DMS 273 (cell line): ENCODE measurements at regions not wholly inside any gene's neighbourhood (a gene's known extent, or its start where the extent isn't known, plus 50 kb on each side); places are given as distances from the start of the nearest gene placed in this dataset.
A peak's percentile ranks its signal among the peaks of the same experiment; 100 is the strongest.

Experiments
- DNase-seq: peaks from one replicate; lab custom pipeline; 2025; ENCODE audit not compliant: unreplicated experiment; lab: John Stamatoyannopoulos, UW

DNA sequence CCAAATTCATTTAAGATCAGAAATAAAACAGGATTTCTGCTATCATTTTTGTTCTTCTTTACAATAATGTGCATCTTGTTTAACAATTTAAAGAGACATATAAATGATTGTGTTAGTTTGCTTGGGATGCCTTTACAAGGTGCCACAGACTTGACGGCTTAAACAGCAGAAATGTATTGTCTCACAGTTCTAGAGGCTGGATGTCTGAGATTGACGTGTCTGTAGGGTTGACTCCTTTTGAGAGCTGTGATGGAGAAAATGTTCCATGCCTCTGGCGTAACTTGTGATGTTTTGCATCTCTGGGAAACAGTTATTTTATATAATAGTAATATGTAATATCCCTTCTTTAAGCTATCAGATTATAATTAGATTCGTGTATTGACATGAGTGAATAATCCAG, 1091.6 kb upstream of the PRMT6 start:
- DNase-seq = no peak

DNA sequence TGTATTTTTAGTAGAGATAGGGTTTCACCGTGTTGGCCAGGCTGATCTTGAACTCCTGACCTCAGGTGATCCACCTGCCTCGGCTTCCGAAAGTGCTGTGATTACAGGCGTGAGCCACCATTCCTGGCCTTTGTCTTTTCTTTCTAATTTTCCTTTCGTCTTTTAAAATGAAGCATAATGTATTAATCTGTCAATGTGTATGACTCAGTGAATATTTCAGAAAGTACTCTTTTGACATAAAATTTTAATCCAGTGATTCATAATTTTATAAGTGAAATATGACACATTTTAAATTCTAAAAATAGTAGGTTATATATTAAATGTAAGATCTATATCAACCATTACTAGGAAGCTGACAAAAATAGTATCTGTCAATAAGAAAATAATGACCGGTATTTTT, 1059.0 kb upstream of the PRMT6 start:
- no peak for DNase-seq

DNA sequence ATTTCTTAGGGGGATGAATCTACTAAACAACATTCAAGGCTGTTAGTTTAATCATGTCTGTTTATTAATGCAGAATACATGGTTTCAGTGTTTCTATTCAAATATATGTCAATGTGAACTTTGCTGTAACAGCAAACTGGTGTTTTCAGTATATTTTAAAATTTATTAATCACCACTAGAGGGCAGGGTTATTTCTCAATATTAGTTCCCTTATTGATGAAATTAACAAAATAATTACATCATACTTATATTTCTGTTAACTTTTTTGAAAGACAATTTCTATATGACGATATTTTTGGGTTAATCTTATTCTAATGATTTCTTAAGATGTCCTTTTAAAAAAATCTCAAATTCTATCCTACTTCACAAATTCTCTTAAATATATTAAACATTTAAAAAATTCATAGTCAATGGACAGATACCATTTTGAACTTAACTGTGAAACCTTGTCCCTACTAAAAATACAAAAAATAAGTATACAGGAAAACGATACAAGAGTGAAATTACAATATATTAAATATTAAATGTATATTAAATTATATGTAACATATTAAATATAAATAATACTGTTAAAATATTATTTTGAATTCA, 1034.1 kb upstream of the PRMT6 start:
- DNase-seq = peak; percentile 22

DNA sequence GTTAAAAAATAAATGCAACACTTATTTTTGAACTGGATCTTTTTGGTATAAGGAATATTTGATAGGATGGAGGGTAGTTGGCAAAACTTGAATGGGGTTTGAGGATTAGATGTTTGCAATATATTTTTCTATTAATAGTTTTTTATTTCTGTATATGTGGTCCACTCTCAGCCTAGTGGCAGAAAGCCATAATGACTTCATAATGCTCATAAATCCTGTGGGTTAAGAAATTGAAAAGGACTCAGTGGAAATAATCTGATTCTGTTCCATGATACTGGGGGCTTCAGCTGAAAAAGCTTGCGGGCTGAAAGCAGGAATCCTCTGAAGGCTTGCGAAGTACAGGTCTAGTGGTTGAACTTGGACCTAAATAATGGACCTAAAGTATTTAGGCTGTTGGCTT, 1028.6 kb upstream of the PRMT6 start:
- no peak for DNase-seq

DNA sequence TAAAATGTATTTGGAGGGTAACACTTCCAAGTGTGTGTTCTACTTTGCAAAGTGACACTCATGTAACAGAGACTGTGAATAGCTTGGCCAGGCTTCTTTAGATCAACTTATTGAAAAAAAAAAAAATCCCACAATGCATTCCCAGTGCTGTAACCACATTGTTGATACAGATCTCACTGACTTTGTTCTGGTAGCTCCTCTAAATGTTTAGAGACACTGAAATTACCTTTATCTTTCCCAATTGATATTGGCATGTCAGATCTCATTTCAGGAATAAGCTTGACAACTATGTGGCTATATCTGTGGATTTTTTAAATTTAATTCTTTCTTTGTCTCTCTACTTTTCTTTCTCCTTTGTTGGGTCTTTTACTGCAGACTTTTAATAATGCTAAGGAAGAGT, 1018.9 kb upstream of the PRMT6 start:
- DNase-seq = no peak

DNA sequence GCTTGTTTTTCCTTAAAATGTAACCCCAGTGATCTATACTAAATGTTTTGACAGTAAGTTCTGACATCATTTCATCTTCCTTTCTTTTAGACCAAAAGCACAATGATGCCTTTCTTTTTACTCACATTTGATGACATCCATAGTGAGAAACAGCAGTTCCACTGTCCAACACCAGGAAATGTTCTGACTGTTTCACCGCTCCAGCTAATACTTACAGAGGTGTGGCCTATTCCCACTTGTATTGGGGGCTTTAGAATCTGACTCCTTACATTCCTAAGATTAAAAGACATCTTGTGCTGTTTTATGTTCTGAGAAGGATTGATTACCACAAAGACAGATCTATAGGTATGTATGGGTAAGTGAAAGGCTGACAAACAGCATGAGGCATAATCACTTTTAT, 1018.2 kb upstream of the PRMT6 start:
- no peak for DNase-seq

DNA sequence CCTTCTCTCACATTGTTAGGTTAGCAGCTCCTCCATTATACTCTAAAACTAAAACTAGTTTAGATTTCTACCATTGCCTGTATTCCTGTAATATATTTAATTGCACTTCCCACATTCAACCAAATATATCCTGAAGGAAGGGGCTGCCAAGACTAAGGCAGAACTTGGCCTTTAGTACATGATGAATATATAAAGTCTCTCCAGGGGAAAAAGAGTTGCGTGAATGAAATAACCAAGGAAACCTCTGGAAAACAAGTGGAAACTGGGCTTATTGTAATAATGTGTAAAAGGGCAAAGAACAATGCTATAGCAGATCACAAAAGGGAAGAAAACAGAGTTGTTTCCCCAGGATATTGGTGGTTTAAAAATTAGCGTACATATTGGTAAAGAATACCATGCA, 1012.5 kb upstream of the PRMT6 start:
- DNase-seq = no peak

DNA sequence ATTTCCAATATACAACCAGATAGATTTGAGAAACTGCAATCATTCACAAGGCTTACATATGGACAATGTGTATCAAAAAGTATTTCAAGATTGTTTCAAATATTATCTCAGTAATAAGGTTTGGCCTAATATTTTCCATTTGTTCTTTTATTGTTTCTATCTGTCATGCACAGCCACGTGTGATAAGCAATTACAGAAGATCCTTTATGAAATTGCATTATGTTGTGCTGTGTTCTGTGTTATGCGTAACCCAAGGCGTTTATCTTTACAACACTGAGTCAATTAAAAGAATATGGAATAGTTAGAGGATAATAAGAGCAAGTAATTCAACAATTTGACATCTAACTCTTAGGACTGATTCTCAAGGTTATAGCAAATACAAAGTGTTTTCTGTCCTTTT, 1009.3 kb upstream of the PRMT6 start:
- DNase-seq = no peak

DNA sequence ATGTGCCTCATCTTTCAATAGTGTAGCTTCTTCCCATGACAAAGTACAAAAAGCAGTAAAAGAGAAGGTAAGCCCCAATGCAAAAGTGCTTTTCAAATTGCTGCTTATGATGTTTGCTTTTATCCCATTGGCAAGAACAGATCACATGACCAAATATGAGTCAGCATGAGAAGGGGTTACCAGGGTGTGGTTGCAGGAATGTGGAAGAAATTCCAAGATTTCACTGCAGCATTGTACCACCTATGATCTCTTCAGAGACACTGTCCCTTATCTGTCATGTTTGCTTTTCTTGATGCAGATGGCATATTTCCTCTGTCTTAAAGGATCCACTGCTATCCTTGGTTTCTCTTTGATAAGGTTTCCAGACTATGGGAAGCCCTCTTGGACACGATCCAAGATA, 1006.9 kb upstream of the PRMT6 start:
- no peak for DNase-seq

DNA sequence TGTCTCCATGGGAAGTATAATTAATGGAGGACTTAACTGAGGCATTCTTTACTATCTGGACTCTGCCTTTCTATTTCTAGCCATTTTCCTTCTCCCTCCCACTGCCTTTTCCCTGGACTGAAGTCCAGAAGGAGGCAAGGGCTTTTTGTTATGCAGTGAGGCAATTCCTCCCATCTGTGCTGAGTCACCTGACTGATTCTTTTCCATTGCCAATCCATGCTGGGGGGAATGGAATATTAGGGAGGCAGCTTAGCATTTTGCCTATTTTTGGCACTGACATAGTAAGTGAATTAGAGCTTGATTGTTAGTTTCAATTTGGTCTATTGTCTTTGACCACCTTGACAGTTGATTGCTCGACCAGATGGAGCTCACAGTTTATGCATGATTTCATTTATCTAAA, 1000.6 kb upstream of the PRMT6 start:
- no peak for DNase-seq

DNA sequence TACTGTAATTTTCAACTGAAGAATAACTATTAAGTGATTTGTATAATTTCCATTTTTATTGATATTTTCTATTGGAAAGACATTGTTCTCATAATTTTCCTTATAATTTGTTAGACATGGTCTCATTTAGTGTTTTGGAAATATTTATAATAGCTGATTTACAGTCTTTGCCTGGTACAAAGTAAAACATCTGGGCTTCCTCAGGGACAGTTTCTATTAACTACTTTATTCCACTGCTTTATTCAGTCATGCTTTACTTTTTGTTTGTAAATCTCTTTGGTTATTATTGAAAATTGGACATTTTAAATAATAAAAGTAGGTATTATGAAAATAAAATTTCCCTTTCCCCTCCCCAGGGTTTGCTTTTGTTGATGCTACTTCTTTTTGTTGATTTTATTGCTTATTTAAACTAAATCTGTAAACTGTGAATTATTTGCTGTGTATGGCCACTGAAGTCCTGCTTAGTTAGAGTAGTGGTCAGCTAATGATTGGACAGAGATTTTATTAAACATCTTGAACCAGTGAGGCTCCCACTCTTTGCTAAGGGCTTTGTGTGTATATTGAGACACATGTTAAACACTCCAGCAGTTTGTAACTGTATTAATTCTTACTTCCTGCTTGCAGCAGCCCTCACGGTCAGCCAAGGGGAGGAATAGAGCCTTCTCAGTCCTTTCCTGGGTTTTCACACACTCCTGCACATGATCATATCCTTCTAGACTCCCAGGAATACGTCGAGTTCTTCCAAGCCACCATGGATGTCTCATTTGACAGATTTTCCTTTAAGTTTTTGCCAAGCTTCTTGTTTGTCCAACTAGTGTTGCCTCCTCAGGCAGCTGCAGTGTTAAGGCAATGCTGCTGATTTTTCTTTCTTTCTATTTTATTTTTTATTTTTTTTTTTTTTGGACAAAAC, 994.6 kb upstream of the PRMT6 start:
- no peak for DNase-seq

DNA sequence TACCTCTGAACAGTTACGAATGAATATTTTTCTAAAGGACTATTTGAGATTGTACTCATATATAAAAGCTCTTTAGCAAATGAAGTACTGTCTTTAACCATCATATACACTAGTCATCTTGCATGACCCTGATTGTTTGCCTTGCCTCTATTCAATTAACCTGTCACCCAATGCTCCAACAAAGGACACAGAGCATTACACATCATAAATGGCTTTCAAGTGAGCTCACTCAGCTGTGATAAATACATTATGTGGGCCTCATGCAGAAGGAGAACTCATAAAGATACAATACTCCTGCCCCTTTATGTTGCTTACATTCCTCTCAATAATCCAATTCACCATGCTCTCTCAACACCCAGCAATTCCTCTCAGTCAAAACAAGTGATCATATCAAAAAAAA, 993.0 kb upstream of the PRMT6 start:
- no peak for DNase-seq

DNA sequence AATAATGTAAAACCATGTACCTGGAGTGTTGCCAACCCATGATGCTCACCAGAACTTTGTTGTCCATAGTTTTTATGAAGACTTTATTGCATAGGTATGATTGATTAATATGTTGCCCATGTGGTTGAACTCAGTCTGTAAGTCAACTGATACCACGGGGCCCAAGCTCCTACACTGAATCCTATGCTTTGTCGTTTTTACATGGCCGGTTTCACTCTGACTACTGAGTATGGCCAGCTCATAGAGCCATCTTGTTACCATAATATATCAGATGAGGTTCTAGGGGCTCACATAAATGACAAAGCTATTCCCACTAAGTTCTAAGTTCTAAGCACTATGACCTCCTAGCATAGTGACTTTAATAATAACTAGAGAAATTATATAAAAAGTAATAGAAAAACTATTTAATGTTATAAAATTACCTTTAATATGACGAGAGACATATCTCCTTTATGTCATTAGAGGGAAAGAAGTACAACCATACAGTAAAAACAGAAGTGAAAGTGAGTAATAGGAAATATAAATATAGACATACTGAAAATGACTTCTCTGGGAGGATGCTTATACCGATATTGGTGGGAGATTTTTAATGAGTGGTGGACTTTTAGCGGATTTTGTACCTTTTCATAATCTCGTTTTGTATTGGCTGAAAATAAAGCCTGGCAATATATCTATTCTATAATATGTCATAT, 983.4 kb upstream of the PRMT6 start:
- no peak for DNase-seq

DNA sequence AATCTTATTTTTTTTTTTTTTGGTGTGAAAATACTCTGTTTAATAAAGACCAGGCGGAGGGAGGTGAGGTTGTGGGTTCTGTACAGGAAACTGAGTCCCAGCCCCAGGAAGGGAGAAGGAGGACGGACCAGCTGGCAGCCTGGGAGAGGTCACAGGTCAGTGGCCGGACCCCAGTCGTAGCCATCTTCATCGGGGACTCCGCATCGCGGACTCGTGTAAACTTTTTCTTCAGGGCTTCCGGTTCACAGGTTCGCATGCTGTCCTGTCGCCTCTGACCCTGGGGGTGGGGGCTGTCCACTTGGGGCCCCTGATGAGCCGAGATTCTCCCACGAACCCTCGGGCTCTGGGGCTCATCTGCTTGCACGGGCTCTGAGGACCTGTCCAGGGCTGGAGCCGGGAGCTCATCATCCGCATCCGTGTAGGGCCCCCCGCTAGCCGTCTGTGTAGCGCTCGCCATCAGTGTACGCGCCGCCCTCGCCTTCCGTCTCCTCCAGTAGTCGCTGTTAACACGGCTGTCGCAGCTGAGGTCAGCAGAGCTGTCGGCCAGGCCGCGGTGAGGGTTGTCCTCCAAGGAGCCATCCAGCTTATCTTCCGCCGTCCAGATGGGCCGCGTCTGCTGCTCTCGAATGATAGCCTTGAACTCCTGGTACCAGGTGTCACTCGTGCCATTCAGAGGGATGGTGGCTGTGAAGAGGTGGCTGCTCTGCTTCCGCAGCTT, 975.7 kb upstream of the PRMT6 start:
- no peak for DNase-seq

DNA sequence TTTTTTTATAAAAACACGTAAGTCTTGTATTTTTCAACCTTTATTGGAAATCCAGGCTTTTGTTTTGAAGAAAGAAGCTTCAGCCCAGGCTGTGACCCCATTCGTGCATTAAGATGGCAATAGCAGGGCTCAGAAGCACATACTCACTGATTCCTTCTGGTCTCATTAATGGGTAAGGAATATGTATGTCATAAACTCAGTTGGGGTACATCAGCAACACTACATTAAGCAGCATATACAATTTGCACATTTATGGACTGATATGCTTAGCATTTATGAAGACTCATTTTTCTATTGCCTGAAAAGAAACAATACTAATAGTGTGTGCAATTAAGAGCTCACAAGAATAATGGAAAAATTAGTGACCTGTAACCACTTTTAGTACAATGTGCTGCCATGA, 945.4 kb upstream of the PRMT6 start:
- no peak for DNase-seq

DNA sequence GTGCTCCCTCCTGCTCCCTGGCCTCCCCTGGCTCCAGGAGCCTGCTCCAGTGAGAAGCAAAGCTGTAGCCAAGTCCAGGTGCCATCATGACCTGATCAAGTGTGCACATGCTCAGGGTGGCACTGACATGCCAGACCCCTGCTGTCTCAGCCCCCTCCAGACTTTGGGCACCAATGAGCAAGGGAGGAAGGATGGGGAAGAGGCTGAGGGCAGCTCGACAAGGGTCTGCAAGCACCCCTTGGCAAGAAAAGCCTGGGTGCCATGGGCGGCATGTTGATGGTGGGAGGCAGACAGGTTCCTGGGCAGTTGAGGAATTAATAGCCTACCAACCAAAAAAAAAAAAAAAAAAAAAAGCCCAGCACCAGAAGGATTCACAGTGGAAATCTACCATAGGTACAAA, 942.6 kb upstream of the PRMT6 start:
- no peak for DNase-seq

DNA sequence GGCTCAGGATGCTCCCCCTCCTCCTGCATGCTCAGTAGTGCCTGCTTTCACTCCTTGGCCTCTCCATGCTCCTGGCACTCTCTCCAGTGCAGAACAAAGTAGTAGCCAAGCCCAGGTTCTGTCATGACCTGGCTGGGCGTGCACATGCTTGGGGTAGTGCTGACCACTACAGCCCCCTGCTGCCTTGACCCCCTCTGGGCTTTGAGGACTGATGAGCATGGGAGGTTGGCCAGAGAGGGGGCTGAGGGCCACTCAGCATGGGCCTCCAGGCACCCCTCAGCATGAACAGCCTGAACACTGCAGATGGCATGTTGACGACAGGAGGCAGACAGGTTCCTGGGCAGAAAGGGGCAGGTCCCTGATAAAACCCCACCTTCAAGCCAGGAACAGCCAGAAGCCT, 935.7 kb upstream of the PRMT6 start:
- DNase-seq = no peak

DNA sequence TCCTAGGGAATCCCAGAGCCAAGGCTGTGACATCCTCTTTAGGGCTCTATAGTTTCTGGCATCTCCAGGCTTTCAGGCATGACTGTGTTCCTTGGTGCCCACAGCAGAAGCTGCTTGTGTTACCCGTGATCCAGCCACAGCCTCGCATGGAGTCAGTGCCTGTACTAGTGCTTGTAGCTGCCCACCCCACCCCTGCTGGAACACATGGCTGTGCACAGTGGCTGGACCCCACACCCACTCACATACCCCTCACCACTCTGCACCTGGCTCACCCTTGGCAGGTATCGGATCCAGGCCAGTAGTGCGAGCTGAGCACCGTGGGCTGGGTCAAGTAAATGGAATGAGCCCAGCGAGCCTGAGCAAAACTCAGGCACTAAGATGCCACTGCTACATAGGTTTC, 934.7 kb upstream of the PRMT6 start:
- no peak for DNase-seq

DNA sequence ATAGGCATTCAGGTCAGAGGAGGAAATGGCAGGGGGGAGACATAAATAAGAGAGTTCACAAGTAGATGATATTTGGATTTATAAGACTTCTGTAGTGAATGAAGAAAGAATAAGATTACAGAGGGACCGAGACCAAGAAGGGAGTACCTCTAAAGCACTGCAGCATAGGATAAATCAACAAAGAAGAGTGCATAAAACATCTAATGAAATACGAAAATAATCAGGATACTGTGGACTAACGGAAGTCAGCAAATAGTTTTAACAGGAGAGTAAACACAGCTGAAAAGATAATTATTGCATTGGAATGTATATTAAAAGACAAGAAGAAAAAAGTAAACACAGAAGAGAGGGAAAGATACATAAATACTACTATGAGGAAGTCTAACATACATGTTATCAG, 921.9 kb upstream of the PRMT6 start:
- DNase-seq = no peak

DNA sequence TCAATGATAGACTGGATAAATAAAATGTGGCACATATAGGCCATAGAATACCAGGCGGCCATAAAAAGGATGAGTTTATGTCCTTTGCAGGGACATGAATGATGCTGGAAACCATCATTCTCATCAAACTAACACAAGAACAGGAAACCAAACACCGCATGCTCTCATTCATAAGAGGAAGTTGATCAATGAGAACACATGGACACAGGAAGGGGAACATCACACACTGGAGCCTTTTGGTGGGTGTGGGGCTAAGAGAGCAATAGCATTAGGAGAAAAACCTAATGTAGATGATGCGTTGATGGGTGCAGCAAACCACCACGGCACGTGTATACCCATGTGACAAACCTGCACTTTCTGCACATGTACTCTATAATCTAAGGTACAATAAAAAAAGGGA, 883.4 kb upstream of the PRMT6 start:
- DNase-seq = no peak

DNA sequence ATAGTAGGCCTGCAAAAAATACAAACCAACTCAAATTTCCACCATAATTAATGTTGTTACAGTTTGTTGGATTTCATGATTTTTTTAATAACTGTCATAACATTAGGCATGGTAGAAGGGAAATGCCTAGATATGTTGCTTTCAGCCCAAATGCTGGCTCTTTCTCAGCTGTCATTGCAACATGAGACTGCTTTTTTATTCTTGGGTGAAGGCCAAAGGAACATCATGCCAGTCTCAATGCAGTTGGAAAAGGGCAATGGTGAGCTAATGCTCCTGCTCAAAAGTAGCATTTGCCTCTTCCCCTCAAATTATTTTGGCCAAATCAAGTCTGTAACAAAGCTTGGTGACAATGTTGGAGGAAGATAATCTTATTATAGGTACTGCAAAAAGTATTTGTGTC, 877.7 kb upstream of the PRMT6 start:
- no peak for DNase-seq

DNA sequence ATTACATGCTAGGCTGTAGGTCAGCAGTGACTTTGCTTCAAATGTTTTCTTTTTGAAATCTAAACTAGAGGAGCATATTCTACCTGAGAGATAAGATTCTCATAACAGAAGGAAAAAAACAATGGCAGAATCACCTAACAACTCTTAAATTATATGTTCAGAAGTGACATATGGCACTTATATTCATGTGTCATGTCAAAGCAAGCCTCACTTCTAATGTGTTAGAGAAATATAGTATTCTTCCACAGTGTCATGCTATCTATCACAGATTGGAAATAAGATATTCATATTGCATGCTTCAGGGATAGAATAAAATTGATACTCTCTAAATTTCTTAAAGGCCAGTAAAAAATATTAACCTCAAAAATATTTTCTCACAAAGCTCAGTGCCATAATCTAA, 874.6 kb upstream of the PRMT6 start:
- DNase-seq = no peak
